C4-2B (cell line): ENCODE measurements at regions not wholly inside any gene's neighbourhood (a gene's known extent, or its start where the extent isn't known, plus 50 kb on each side); places are given as distances from the start of the nearest gene placed in this dataset.

ENCODE experiments used
- CTCF ChIP-seq: fragments of 450-650 bp; conservative IDR thresholded peaks from 2 replicates; pipeline ENCODE4 v1.5.1; 2017; ENCODE audit warnings: mild to moderate bottlenecking
- ZFX ChIP-seq: fragments of 450-650 bp; IDR thresholded peaks from 2 replicates; pipeline ENCODE4 v1.6.1; 2017

GRCh38 chr2:239704737-239705136 lies 303.9 kb upstream of the HDAC4 start:
- TF ChIP-seq CTCF: no peak
- no peak for TF ChIP-seq ZFX
